ENCODE measurements at regions not wholly inside any gene's neighbourhood (a gene's known extent, or its start where the extent isn't known, plus 50 kb on each side); places are given as distances from the start of the nearest gene placed in this dataset.

GRCh38 chr2:223532161-223532560 is 70.0 kb downstream of the SCG2 start:
- no peak for TF ChIP-seq CTCF (IDR thresholded peaks at IDR 0.05)
- TF ChIP-seq POLR2A (IDR thresholded peaks at IDR 0.05), result no peak
- no peak for TF ChIP-seq EP300 (IDR thresholded peaks at IDR 0.05)
